ENCODE measurements at regions not wholly inside any gene's neighbourhood (a gene's known extent, or its start where the extent isn't known, plus 50 kb on each side); places are given as distances from the start of the nearest gene placed in this dataset.

DNA sequence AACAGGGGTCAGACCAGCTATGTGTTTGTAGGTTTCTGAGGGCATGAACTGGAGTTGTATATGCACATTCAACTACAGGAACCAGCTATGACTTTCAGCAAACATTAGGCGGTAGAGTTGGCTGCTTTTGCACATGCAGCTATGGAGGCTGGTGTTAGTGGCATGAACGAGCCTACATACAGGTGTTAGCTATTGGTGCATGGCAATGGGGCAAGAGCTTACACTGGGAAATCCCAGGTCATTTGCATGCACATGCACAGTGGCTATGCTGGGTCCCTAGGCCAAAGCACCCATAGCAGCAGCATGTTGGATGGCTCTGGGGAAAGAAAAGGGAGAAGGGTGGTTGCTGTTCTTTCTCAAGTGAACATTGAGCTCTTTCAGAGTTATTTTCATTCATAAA is 1018.5 kb upstream of the PHF14 start:
- no peak for TF ChIP-seq EZH2 (IDR thresholded peaks at IDR 0.05; ENCODE audit: borderline replicate concordance, insufficient read depth, low read length, poor library complexity, severe bottlenecking)
- TF ChIP-seq, protein P1, sequence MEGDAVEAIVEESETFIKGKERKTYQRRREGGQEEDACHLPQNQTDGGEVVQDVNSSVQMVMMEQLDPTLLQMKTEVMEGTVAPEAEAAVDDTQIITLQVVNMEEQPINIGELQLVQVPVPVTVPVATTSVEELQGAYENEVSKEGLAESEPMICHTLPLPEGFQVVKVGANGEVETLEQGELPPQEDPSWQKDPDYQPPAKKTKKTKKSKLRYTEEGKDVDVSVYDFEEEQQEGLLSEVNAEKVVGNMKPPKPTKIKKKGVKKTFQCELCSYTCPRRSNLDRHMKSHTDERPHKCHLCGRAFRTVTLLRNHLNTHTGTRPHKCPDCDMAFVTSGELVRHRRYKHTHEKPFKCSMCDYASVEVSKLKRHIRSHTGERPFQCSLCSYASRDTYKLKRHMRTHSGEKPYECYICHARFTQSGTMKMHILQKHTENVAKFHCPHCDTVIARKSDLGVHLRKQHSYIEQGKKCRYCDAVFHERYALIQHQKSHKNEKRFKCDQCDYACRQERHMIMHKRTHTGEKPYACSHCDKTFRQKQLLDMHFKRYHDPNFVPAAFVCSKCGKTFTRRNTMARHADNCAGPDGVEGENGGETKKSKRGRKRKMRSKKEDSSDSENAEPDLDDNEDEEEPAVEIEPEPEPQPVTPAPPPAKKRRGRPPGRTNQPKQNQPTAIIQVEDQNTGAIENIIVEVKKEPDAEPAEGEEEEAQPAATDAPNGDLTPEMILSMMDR (IDR thresholded peaks at IDR 0.05; ENCODE audit: poor library complexity, severe bottlenecking) = no peak

Measured in neural cell (in vitro differentiated cells).